ENCODE measurements at regions not wholly inside any gene's neighbourhood (a gene's known extent, or its start where the extent isn't known, plus 50 kb on each side); places are given as distances from the start of the nearest gene placed in this dataset.

- Histone ChIP-seq H3K36me3 (replicated peaks in 1 of 2) (no peaks in the 10 kb centered on the region), H3K27ac (peak overlapping the region in 1 of 5 donors; percentile 46), H3K4me3 (no peak overlapping the region), H3K27me3 (no peaks in the 10 kb centered on the region), H3K9me3 (replicated peaks in 1 of 3) (no peaks in the 10 kb centered on the region), H3K4me1 (replicated peaks in 1 of 2) (no peaks in the 10 kb centered on the region)
- DNase-seq, result no peak
- WGBS, 4 donors, result 69 to 80% (median 75%) methylated on average over 5 of the region's 5 CpGs
- TF ChIP-seq POLR2A (IDR thresholded peaks at IDR 0.05) (no peak), CTCF (IDR thresholded peaks at IDR 0.05) (no peak)
- intact Hi-C loops (cut with DNase I), result no loop called here
These were observed 66.5 kb downstream of the GLI2 start for GRCh38 chr2:120802158-120802557.

GRCh38 chr2:120802867-120803484, 67.3 kb downstream of the GLI2 start:
- WGBS, 4 donors, result 83 to 88% (median 85%) methylated on average over 2 to 3 of the region's 3 CpGs
- no peak overlapping the region for H3K4me3 ChIP-seq
- no peaks in the 10 kb centered on the region for H3K27me3 ChIP-seq
- DNase-seq, result no peak
- no peaks in the 10 kb centered on the region for H3K36me3 ChIP-seq (replicated peaks in 1 of 2)
- intact Hi-C loops (cut with DNase I), result no loop called here
- no peak for TF ChIP-seq CTCF (IDR thresholded peaks at IDR 0.05)
- TF ChIP-seq POLR2A (IDR thresholded peaks at IDR 0.05), result no peak
- peak overlapping the region in 1 of 5 donors; percentile 46 for H3K27ac ChIP-seq
- no peaks in the 10 kb centered on the region for H3K9me3 ChIP-seq (replicated peaks in 1 of 3)
- no peaks in the 10 kb centered on the region for H3K4me1 ChIP-seq (replicated peaks in 1 of 2)

- 82 to 85% (median 84%) methylated on average over 9 to 11 of the region's 11 CpGs for WGBS, 4 donors
- Histone ChIP-seq H3K27me3 (no peaks in the 10 kb centered on the region), H3K27ac (peak overlapping the region in 1 of 5 donors; percentile 35), H3K36me3 (replicated peaks in 1 of 2) (no peaks in the 10 kb centered on the region), H3K9me3 (replicated peaks in 1 of 3) (no peaks in the 10 kb centered on the region), H3K4me1 (replicated peaks in 1 of 2) (no peaks in the 10 kb centered on the region), H3K4me3 (no peak overlapping the region)
- intact Hi-C loops (cut with DNase I), result no loop called here
- TF ChIP-seq CTCF (IDR thresholded peaks at IDR 0.05) (no peak), POLR2A (IDR thresholded peaks at IDR 0.05) (no peak)
- no peak for DNase-seq
These were observed 68.2 kb downstream of the GLI2 start for GRCh38 chr2:120803764-120804335.

GRCh38 chr2:120804459-120804858, 68.8 kb downstream of the GLI2 start:
- WGBS, 4 donors, result 75 to 86% (median 78%) methylated on average over 4 to 6 of the region's 6 CpGs
- Histone ChIP-seq H3K4me3 (no peak overlapping the region), H3K36me3 (replicated peaks in 1 of 2) (no peaks in the 10 kb centered on the region), H3K9me3 (replicated peaks in 1 of 3) (no peaks in the 10 kb centered on the region), H3K27ac (no peak overlapping the region), H3K4me1 (replicated peaks in 1 of 2) (no peaks in the 10 kb centered on the region), H3K27me3 (no peaks in the 10 kb centered on the region)
- intact Hi-C loops (cut with DNase I), result no loop called here
- no peak for DNase-seq
- TF ChIP-seq CTCF (IDR thresholded peaks at IDR 0.05), result no peak
- no peak for TF ChIP-seq POLR2A (IDR thresholded peaks at IDR 0.05)
